OCI-M1 (cell line): ENCODE measurements at regions not wholly inside any gene's neighbourhood (a gene's known extent, or its start where the extent isn't known, plus 50 kb on each side); places are given as distances from the start of the nearest gene placed in this dataset.
"Not testable (repeated sequence)": the region's sequence is repeated elsewhere in the genome, so short reads cannot be mapped to it uniquely, and the experiment has no call there.

Experiments used
- DNase-seq: peaks from one replicate; lab custom pipeline; 2025; lab: John Stamatoyannopoulos, UW

- not testable (repeated sequence) for DNase-seq
Observed at GRCh38 chr5:111819028-111819427, 62.0 kb upstream of the NREP start.

GRCh38 chr5:111813537-111813936 is 56.5 kb upstream of the NREP start:
- no peak for DNase-seq

- DNase-seq: no peak
Observed at GRCh38 chr5:111810112-111810511, 53.1 kb upstream of the NREP start.
